HG03039 (cell line): ENCODE measurements at regions not wholly inside any gene's neighbourhood (a gene's known extent, or its start where the extent isn't known, plus 50 kb on each side); places are given as distances from the start of the nearest gene placed in this dataset.
"Not testable (repeated sequence)": the region's sequence is repeated elsewhere in the genome, so short reads cannot be mapped to it uniquely, and the experiment has no call there.

Experiments used
- ATAC-seq: cut with Tn5 transposase; IDR thresholded peaks from one replicate; pipeline ENCODE4 v1.9.1; 2021; ENCODE audit warnings: mild to moderate bottlenecking, moderate library complexity; ENCODE audit not compliant: unreplicated experiment

- ATAC-seq = no peak
Observed at GRCh38 chr4:115190529-115190928, 77.1 kb upstream of the NDST4 start.

- no peak for ATAC-seq
Observed at GRCh38 chr4:115187136-115187535, 73.7 kb upstream of the NDST4 start.

GRCh38 chr4:115179438-115180062 is 66.1 kb upstream of the NDST4 start:
- not testable (repeated sequence) for ATAC-seq

GRCh38 chr4:115178687-115179086 is 65.3 kb upstream of the NDST4 start:
- ATAC-seq = not testable (repeated sequence)

DNA sequence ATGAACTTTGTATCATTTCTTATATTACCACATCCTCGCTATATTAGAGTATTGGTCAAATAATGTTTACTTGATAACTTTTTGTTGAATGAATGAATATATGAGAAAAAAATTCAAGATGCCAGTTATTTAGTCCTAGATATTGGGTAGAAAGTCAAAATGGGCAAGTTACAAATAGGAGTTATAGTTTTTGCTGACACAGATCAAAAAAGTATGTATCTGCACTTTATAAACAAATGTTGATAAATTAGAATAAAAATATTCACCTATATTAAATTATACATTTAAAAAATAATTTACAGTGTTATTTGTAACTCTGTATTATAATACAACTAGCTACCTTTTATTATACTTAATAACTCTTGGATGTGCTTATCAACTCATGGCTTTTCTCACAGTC is 57.8 kb upstream of the NDST4 start:
- no peak for ATAC-seq

- no peak for ATAC-seq
Observed at GRCh38 chr4:115165503-115165902, 52.1 kb upstream of the NDST4 start.
